Left lung (tissue), 4 donors: ENCODE measurements at regions not wholly inside any gene's neighbourhood (a gene's known extent, or its start where the extent isn't known, plus 50 kb on each side); places are given as distances from the start of the nearest gene placed in this dataset.

Experiments
- ATAC-seq: fragments of 200-7000 bp; cut with Tn5 transposase; one replicate; pipeline ENCODE4 v1.9.1; 2020; ENCODE audit warnings: moderate library complexity
- DNase-seq, 4 donors: peaks; one replicate each; pipeline ENCODE4 v3.0.0-alpha.2; 2013 to 2020
- H3K27ac ChIP-seq, 2 donors: fragments of 200-600 bp; sonication (generic) in 1 of 2; one replicate each; pipeline versions ENCODE4 v1.5.0 to v1.8.0; 2020 to 2021
- H3K27me3 ChIP-seq, 2 donors: fragments of 200-600 bp; sonication (generic) in 1 of 2; one replicate each; pipeline versions ENCODE4 v1.5.0 to v1.8.0; 2020 to 2021
- H3K36me3 ChIP-seq, 2 donors: fragments of 200-600 bp; sonication (generic) in 1 of 2; one replicate each; pipeline versions ENCODE4 v1.5.0 to v1.8.0; 2020 to 2021
- H3K4me1 ChIP-seq, 2 donors: fragments of 200-600 bp; one replicate each; pipeline ENCODE4 v1.8.0; 2021
- H3K4me3 ChIP-seq, 2 donors: fragments of 200-600 bp; sonication (generic) in 1 of 2; one replicate each; pipeline versions ENCODE4 v1.5.0 to v1.8.0; 2020 to 2021; ENCODE audit warnings: mild to moderate bottlenecking in 1 of 2
- H3K9me3 ChIP-seq, 2 donors: fragments of 200-600 bp; sonication (generic) in 1 of 2; one replicate each; pipeline versions ENCODE4 v1.5.0 to v1.8.0; 2020 to 2021
- CTCF ChIP-seq, 2 donors: fragments of 200-600 bp; sonication (generic) in 1 of 2; IDR thresholded peaks; one replicate each; pipeline versions ENCODE4 v1.5.0 to v1.8.0; 2021; ENCODE audit warnings: antibody characterized with exemption in 2 of 2
- intact Hi-C, 2 donors: fragments of 100-400 bp; cut with DNase I; formaldehyde crosslinking; loops; one replicate each; pipeline versions ENCODE4 v1.11.2 to v1.14.2; 2022
- donor health status: DM: no; HTN: yes; CAD: no.
- donor health status: DM: no; HTN: no; CAD: no.

GRCh38 chr4:186954956-186955355 lies 231.3 kb upstream of the FAT1 start:
- no peak for DNase-seq
- peaks cover 0 to 4% of the 10 kb centered on the region in 2 donors for H3K4me1 ChIP-seq
- no peak overlapping the region for H3K4me3 ChIP-seq
- TF ChIP-seq CTCF (IDR thresholded peaks at IDR 0.05) = no peak
- H3K9me3 ChIP-seq = peaks cover 0 to 6% of the 10 kb centered on the region in 2 donors
- H3K36me3 ChIP-seq = no peaks in the 10 kb centered on the region
- intact Hi-C loops = no loop called here
- no peak overlapping the region for H3K27ac ChIP-seq
- no peak for ATAC-seq
- no peaks in the 10 kb centered on the region for H3K27me3 ChIP-seq

- intact Hi-C loops = no loop called here
- DNase-seq = no peak
- ATAC-seq = no peak
- Histone ChIP-seq H3K4me1 (peaks cover 0 to 4% of the 10 kb centered on the region in 2 donors), H3K4me3 (no peak overlapping the region), H3K36me3 (no peaks in the 10 kb centered on the region), H3K27ac (no peak overlapping the region), H3K9me3 (peaks cover 0 to 6% of the 10 kb centered on the region in 2 donors), H3K27me3 (no peaks in the 10 kb centered on the region)
- no peak for TF ChIP-seq CTCF (IDR thresholded peaks at IDR 0.05)
Observed at GRCh38 chr4:186957952-186958555, 234.4 kb upstream of the FAT1 start.

GRCh38 chr4:186958726-186959350 lies 235.2 kb upstream of the FAT1 start:
- H3K27ac ChIP-seq = no peak overlapping the region
- intact Hi-C loops = no loop called here
- H3K36me3 ChIP-seq = no peaks in the 10 kb centered on the region
- no peak overlapping the region for H3K4me3 ChIP-seq
- ATAC-seq = no peak
- H3K9me3 ChIP-seq = peaks cover 0 to 6% of the 10 kb centered on the region in 2 donors
- H3K4me1 ChIP-seq = peaks cover 0 to 4% of the 10 kb centered on the region in 2 donors
- TF ChIP-seq CTCF (IDR thresholded peaks at IDR 0.05) = no peak
- H3K27me3 ChIP-seq = no peaks in the 10 kb centered on the region
- no peak for DNase-seq

- DNase-seq (no peak), ATAC-seq (no peak)
- no peaks in the 10 kb centered on the region for H3K36me3 ChIP-seq
- H3K4me3 ChIP-seq = no peak overlapping the region
- intact Hi-C loops = no loop called here
- H3K4me1 ChIP-seq = no peaks in the 10 kb centered on the region
- no peak for TF ChIP-seq CTCF (IDR thresholded peaks at IDR 0.05)
- H3K9me3 ChIP-seq = no peaks in the 10 kb centered on the region
- no peak overlapping the region for H3K27ac ChIP-seq
- H3K27me3 ChIP-seq = no peaks in the 10 kb centered on the region
Observed at GRCh38 chr4:186979961-186980745, 256.5 kb upstream of the FAT1 start.

GRCh38 chr4:186981161-186981560 lies 257.5 kb upstream of the FAT1 start:
- no peaks in the 10 kb centered on the region for H3K9me3 ChIP-seq

More at GRCh38 chr4:186981161-186981560, 257.5 kb upstream of the FAT1 start:
- Histone ChIP-seq H3K4me1 (no peaks in the 10 kb centered on the region), H3K4me3 (no peak overlapping the region), H3K27me3 (no peaks in the 10 kb centered on the region), H3K27ac (no peak overlapping the region), H3K36me3 (no peaks in the 10 kb centered on the region)
- ATAC-seq (no peak), DNase-seq (no peak)
- TF ChIP-seq CTCF (IDR thresholded peaks at IDR 0.05) = no peak
- intact Hi-C loops = no loop called here
